ENCODE measurements at regions not wholly inside any gene's neighbourhood (a gene's known extent, or its start where the extent isn't known, plus 50 kb on each side); places are given as distances from the start of the nearest gene placed in this dataset.

DNA sequence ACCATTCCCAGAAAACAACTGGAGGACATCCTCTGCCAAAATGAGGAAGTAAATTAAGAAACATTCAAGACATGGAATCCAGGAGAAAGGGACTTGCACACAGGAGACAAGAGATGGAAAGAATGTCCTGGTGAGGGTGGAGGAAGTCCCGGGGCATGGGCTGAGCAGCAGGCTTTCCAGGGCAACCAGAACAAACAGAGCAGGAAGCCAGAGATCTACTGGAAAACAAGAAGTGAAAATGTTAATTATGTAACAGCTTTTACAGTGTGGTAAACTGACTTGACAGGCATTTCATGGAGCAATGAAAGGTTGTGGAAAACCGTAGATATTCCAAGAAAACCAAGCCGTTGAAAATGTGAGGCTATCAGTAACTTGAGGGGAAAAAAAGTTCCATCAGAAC, 55.2 kb upstream of the ZNF746 start:
- TF ChIP-seq, protein P1, sequence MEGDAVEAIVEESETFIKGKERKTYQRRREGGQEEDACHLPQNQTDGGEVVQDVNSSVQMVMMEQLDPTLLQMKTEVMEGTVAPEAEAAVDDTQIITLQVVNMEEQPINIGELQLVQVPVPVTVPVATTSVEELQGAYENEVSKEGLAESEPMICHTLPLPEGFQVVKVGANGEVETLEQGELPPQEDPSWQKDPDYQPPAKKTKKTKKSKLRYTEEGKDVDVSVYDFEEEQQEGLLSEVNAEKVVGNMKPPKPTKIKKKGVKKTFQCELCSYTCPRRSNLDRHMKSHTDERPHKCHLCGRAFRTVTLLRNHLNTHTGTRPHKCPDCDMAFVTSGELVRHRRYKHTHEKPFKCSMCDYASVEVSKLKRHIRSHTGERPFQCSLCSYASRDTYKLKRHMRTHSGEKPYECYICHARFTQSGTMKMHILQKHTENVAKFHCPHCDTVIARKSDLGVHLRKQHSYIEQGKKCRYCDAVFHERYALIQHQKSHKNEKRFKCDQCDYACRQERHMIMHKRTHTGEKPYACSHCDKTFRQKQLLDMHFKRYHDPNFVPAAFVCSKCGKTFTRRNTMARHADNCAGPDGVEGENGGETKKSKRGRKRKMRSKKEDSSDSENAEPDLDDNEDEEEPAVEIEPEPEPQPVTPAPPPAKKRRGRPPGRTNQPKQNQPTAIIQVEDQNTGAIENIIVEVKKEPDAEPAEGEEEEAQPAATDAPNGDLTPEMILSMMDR (IDR thresholded peaks at IDR 0.05; ENCODE audit: low read depth, low read length), result no peak
- no peak overlapping the region for H3K4me3 ChIP-seq (ENCODE audit: low read depth, low read length)

All from WI38 (cell line).